ENCODE measurements at regions not wholly inside any gene's neighbourhood (a gene's known extent, or its start where the extent isn't known, plus 50 kb on each side); places are given as distances from the start of the nearest gene placed in this dataset.

DNA sequence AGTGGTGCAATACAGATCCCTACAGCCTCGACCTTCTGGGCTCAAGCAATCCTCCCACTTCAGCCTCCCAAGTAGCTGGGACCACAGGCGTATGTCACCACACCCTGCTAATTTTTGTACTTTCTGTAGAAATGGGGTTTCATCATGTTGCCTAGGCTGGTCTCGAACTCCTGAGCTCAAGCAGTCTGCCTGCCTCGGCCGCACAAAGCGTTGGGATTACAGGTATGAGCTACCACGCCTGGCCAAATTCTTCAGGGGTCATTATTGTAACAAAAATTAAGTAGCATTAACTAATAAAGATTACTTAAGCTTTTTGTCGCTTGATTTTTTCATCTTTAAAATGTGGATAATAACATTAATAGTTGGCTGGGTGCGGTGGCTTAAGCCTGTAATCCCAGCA, 195.3 kb upstream of the IER5L start:
- TF ChIP-seq, protein P1, sequence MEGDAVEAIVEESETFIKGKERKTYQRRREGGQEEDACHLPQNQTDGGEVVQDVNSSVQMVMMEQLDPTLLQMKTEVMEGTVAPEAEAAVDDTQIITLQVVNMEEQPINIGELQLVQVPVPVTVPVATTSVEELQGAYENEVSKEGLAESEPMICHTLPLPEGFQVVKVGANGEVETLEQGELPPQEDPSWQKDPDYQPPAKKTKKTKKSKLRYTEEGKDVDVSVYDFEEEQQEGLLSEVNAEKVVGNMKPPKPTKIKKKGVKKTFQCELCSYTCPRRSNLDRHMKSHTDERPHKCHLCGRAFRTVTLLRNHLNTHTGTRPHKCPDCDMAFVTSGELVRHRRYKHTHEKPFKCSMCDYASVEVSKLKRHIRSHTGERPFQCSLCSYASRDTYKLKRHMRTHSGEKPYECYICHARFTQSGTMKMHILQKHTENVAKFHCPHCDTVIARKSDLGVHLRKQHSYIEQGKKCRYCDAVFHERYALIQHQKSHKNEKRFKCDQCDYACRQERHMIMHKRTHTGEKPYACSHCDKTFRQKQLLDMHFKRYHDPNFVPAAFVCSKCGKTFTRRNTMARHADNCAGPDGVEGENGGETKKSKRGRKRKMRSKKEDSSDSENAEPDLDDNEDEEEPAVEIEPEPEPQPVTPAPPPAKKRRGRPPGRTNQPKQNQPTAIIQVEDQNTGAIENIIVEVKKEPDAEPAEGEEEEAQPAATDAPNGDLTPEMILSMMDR (conservative IDR thresholded peaks at IDR 0.05) = no peak
- no peak for TF ChIP-seq EZH2 (IDR thresholded peaks at IDR 0.05; ENCODE audit: low read depth)
